GM12878 (cell line): ENCODE measurements at regions not wholly inside any gene's neighbourhood (a gene's known extent, or its start where the extent isn't known, plus 50 kb on each side); places are given as distances from the start of the nearest gene placed in this dataset.

Experiments
- ATAC-seq: fragments of 200-7000 bp; cut with Tn5 transposase; 3 replicates; pipeline ENCODE4 v1.9.1; 2020; ENCODE audit warnings: mild to moderate bottlenecking, moderate library complexity
- BruUV-seq: library from RNA; stranded (reverse); fragments of 400-500 nt; replicated peaks from 2 replicates; lab custom pipeline; 2021; lab: Mats Ljungman, UMichigan
- CTCF ChIA-PET: fragments of 300-600 bp; sonication (Branson Sonifier 250); formaldehyde crosslinking; extraction: SDS; loops from one replicate; lab custom pipeline; 2021; ENCODE audit warnings: inconsistent platforms; lab: Yijun Ruan, JAX
- POLR2A ChIA-PET: fragments of 350-600 bp; formaldehyde crosslinking; extraction: SDS; loops from one replicate; lab custom pipeline; 2021; ENCODE audit warnings: inconsistent platforms; lab: Charles Lee
- RAD21 ChIA-PET: fragments of 300-600 bp; sonication (Branson Sonifier 250); formaldehyde crosslinking; loops from one replicate; lab custom pipeline; 2023; ENCODE audit warnings: antibody characterized with exemption; ENCODE audit not compliant: unreplicated experiment; lab: Charles Lee
- SMC1A ChIA-PET: fragments of 300-600 bp; sonication (Branson Sonifier 250); formaldehyde crosslinking; loops from one replicate; lab custom pipeline; 2023; ENCODE audit not compliant: unreplicated experiment, uncharacterized antibody; lab: Charles Lee
- DNase-seq: peaks from one replicate; pipeline ENCODE4 v3.0.0-alpha.2; 2011; ENCODE audit warnings: low read depth, low spot score
- FAIRE-seq: peaks from 3 replicates; lab custom pipeline; 2011; peaks lifted over from hg19 to GRCh38; lab: Jason Lieb, UNC
- H2AFZ ChIP-seq: 2 replicates; pipeline ENCODE4 v1.6.0; 2011; ENCODE audit warnings: low read depth, low read length, control low read depth; ENCODE audit not compliant: control insufficient read depth
- H3K27ac ChIP-seq: 2 replicates; pipeline ENCODE4 v1.5.1; 2011; ENCODE audit warnings: control low read depth; ENCODE audit not compliant: control insufficient read depth, insufficient read depth
- H3K27me3 ChIP-seq, 2 experiments: replicated peaks in 1 of 2; 2 replicates each; pipeline versions ENCODE4 v1.6.0 to v1.6.1; 2011; ENCODE audit warnings: low read length in 1 of 2; ENCODE audit not compliant: control insufficient read depth in 2 of 2, insufficient read depth in 2 of 2
- H3K36me3 ChIP-seq, 2 experiments: 2 replicates each; pipeline ENCODE4 v1.5.1; 2011; ENCODE audit warnings: low read length in 1 of 2; ENCODE audit not compliant: control insufficient read depth in 2 of 2, insufficient read depth in 2 of 2
- H3K4me1 ChIP-seq: 2 replicates; pipeline ENCODE4 v1.6.1; 2011; ENCODE audit warnings: mild to moderate bottlenecking, low read length, moderate library complexity, mixed read lengths; ENCODE audit not compliant: control insufficient read depth, insufficient read depth
- H3K4me2 ChIP-seq: 2 replicates; pipeline ENCODE4 v1.6.0; 2011; ENCODE audit warnings: control low read depth; ENCODE audit not compliant: control insufficient read depth, insufficient read depth
- H3K4me3 ChIP-seq: fragments of 200-600 bp; sonication (generic); 2 replicates; pipeline ENCODE4 v1.5.1; 2016
- H3K79me2 ChIP-seq: 2 replicates; pipeline ENCODE4 v1.6.0; 2011; ENCODE audit warnings: low read length; ENCODE audit not compliant: control insufficient read depth, insufficient read depth
- H3K9ac ChIP-seq: 2 replicates; pipeline ENCODE4 v1.8.0; 2011; ENCODE audit warnings: low read length, control low read depth, mixed read lengths; ENCODE audit not compliant: control insufficient read depth, insufficient read depth
- H3K9me3 ChIP-seq: replicated peaks from 3 replicates; pipeline ENCODE4 v1.5.1; 2011; ENCODE audit warnings: mild to moderate bottlenecking, low read length; ENCODE audit not compliant: control insufficient read depth, insufficient read depth
- H4K20me1 ChIP-seq: 2 replicates; pipeline ENCODE4 v1.6.0; 2011; ENCODE audit not compliant: control insufficient read depth, insufficient read depth
- ASH2L ChIP-seq: fragments of 300-600, 200-600 bp; sonication (generic); IDR thresholded peaks from 2 replicates; pipeline ENCODE4 v1.6.1; 2017; ENCODE audit warnings: low read depth, mild to moderate bottlenecking, borderline replicate concordance
- CBX5 ChIP-seq: sonication (generic); IDR thresholded peaks from 2 replicates; pipeline ENCODE4 v1.6.1; 2016; ENCODE audit warnings: low read depth, moderate library complexity, mild to moderate bottlenecking, inconsistent platforms
- GATAD2B ChIP-seq: fragments of 450-650 bp; conservative IDR thresholded peaks from 2 replicates; pipeline ENCODE4 v1.6.1; 2017; ENCODE audit warnings: low read depth, mild to moderate bottlenecking, moderate library complexity
- HDGF ChIP-seq: fragments of 450-650 bp; IDR thresholded peaks from 2 replicates; pipeline ENCODE4 v1.6.1; 2016; ENCODE audit warnings: antibody characterized with exemption
- NFXL1 ChIP-seq: fragments of 450-650 bp; IDR thresholded peaks from 2 replicates; pipeline ENCODE4 v1.6.1; 2017; ENCODE audit warnings: antibody characterized with exemption, mild to moderate bottlenecking, borderline replicate concordance
- WGBS: methylation state at CpG from one replicate; pipeline ENCODE4 v1.1.6; 2016; ENCODE audit warnings: low lambda C conversion rate; ENCODE audit not compliant: insufficient replicate concordance, insufficient coverage; ENCODE audit errors: missing lambda C conversion rate; 5-methylcytosine and 5-hydroxymethylcytosine counted together
- in situ Hi-C: fragments of 300-500 bp; cut with MboI; formaldehyde crosslinking; loops from 9 replicates; pipeline ENCODE4 v1.14.3; 2018; ENCODE audit warnings: mixed read lengths
- intact Hi-C: fragments of 100-400 bp; cut with micrococcal nuclease; formaldehyde crosslinking; loops from one replicate; pipeline ENCODE4 v1.14.2; 2022; ENCODE audit not compliant: unreplicated experiment
- TF ChIP-seq, protein P1 (sequence below): IDR thresholded peaks from 2 replicates; pipeline ENCODE4 v1.6.1; 2012; ENCODE audit warnings: low read depth, low read length, improper control_type of control experiment
- TF ChIP-seq, protein P2 (sequence below): fragments of 150-350 bp; IDR thresholded peaks from 2 replicates; pipeline ENCODE4 v1.6.1; 2016; ENCODE audit warnings: low read depth, low read length

DNA sequence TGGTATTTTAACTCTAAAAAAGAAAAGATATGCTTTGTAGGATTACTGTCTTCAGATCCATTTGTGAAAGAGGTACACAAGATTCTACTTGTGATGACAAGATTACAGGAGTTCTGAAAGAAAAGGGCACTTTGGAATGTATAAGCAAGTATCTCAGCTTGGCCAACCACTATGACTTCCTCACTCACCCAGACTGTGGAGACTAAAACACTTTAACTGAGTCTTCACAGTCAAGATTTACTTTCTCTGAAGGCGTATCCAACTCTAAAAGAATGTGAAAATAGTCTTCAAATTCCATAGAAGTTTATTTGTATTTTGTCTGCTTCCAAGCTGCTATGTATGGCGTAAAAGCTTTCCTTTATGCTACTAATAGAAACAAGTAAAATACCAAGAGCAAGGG, 76.1 kb upstream of the SRRM3 start (continued):
- TF ChIP-seq NFXL1 (no peak), HDGF (no peak)
- TF ChIP-seq, protein P1, sequence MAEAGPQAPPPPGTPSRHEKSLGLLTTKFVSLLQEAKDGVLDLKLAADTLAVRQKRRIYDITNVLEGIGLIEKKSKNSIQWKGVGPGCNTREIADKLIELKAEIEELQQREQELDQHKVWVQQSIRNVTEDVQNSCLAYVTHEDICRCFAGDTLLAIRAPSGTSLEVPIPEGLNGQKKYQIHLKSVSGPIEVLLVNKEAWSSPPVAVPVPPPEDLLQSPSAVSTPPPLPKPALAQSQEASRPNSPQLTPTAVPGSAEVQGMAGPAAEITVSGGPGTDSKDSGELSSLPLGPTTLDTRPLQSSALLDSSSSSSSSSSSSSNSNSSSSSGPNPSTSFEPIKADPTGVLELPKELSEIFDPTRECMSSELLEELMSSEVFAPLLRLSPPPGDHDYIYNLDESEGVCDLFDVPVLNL, result no peak

DNA sequence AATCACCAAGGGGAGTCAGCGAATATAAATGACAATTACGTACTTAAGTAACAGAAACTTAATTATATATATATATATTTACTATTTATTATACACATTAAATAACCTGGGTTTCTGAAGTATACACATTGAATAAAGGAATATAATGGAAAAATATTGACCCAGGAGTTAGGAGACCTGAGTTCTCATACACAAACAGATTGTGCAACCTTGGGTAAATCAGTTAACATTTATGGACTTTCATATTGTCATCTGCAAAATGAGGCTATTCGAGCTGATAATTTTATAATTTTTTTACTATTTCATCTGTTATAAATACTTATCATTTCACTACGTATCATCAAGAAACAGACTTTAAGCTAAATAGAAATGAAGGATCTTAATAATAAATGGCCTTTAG, 75.1 kb upstream of the SRRM3 start:
- H3K36me3 ChIP-seq, result no peaks in the 10 kb centered on the region
- no peak overlapping the region for H3K9ac ChIP-seq
- intact Hi-C loops, result no loop called here
- in situ Hi-C loops, result no loop called here
- no peaks in the 10 kb centered on the region for H3K9me3 ChIP-seq
- WGBS, result 59% methylated on average over 4 of the region's 4 CpGs
- no peak overlapping the region for H3K4me3 ChIP-seq
- ChIA-PET CTCF (interaction anchor here (1.1 to 1.2 kb wide), 2 partner anchors 51 to 136 kb away, joined by 3 to 4 read pairs; no protein-coding TSS in a partner anchor), SMC1A (no interaction called here), POLR2A (no interaction called here), RAD21 (no interaction called here)
- H3K27me3 ChIP-seq, result no peaks in the 10 kb centered on the region
- no peak for FAIRE-seq
- ATAC-seq, result no peak
- H2AFZ ChIP-seq, result no peak overlapping the region
- no peak for DNase-seq
- H3K79me2 ChIP-seq, result no peaks in the 10 kb centered on the region
- no peak overlapping the region for H3K27ac ChIP-seq
- no TSS peak for BruUV-seq
- H3K4me2 ChIP-seq, result no peak overlapping the region
- no peak for TF ChIP-seq GATAD2B
- H3K4me1 ChIP-seq, result no peaks in the 10 kb centered on the region
- H4K20me1 ChIP-seq, result no peaks in the 10 kb centered on the region

DNA sequence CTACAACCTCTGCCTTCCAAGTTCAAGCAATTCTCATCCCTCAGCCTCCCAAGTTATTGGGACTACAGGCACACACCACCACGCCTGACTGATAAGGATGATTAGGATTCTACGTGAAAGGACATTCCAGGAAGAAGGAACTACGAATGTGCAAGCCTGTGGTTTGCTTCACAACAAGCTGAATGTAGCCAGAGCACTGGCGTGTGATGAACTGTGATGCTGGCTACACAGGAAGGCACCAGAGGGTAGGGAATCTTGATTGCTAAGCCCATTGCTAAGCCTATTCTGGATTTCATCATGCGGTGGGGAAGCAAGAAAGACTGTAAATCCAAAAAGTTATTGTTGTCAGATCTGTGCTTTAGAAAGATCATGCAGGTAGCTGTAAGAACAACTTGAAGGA, 72.3 kb upstream of the SRRM3 start:
- H3K4me1 ChIP-seq, result no peaks in the 10 kb centered on the region
- WGBS, result 33% methylated on average over 5 of the region's 5 CpGs
- CTCF ChIA-PET, result interaction anchor here (1.0 kb wide), 1 partner anchor 263 kb away, joined by 3 read pairs; no protein-coding TSS in a partner anchor
- ATAC-seq, result no peak
- no peaks in the 10 kb centered on the region for H3K36me3 ChIP-seq
- H4K20me1 ChIP-seq, result no peaks in the 10 kb centered on the region
- intact Hi-C loops (no loop called here), in situ Hi-C loops (no loop called here)
- no peak for FAIRE-seq
- RAD21 ChIA-PET, result no interaction called here
- no peaks in the 10 kb centered on the region for H3K27me3 ChIP-seq
- SMC1A ChIA-PET, result no interaction called here
- H3K4me2 ChIP-seq, result no peak overlapping the region
- no peak overlapping the region for H3K4me3 ChIP-seq
- H2AFZ ChIP-seq, result no peak overlapping the region
- no TSS peak for BruUV-seq
- POLR2A ChIA-PET, result no interaction called here
- H3K79me2 ChIP-seq, result no peaks in the 10 kb centered on the region
- TF ChIP-seq, protein P2, sequence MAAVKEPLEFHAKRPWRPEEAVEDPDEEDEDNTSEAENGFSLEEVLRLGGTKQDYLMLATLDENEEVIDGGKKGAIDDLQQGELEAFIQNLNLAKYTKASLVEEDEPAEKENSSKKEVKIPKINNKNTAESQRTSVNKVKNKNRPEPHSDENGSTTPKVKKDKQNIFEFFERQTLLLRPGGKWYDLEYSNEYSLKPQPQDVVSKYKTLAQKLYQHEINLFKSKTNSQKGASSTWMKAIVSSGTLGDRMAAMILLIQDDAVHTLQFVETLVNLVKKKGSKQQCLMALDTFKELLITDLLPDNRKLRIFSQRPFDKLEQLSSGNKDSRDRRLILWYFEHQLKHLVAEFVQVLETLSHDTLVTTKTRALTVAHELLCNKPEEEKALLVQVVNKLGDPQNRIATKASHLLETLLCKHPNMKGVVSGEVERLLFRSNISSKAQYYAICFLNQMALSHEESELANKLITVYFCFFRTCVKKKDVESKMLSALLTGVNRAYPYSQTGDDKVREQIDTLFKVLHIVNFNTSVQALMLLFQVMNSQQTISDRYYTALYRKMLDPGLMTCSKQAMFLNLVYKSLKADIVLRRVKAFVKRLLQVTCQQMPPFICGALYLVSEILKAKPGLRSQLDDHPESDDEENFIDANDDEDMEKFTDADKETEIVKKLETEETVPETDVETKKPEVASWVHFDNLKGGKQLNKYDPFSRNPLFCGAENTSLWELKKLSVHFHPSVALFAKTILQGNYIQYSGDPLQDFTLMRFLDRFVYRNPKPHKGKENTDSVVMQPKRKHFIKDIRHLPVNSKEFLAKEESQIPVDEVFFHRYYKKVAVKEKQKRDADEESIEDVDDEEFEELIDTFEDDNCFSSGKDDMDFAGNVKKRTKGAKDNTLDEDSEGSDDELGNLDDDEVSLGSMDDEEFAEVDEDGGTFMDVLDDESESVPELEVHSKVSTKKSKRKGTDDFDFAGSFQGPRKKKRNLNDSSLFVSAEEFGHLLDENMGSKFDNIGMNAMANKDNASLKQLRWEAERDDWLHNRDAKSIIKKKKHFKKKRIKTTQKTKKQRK, result no peak
- TF ChIP-seq CBX5 (no peak), ASH2L (no peak)
- H3K9me3 ChIP-seq, result no peaks in the 10 kb centered on the region
- DNase-seq, result no peak
- H3K27ac ChIP-seq, result no peak overlapping the region
- no peak overlapping the region for H3K9ac ChIP-seq
